Heart left ventricle (tissue), 13 donors: ENCODE measurements at regions not wholly inside any gene's neighbourhood (a gene's known extent, or its start where the extent isn't known, plus 50 kb on each side); places are given as distances from the start of the nearest gene placed in this dataset.

ENCODE experiments used
- POLR2A ChIP-seq, 2 donors: fragments of 450-650 bp; IDR thresholded peaks; one replicate each; pipeline ENCODE4 v1.6.1; 2017; ENCODE audit warnings: antibody characterized with exemption in 2 of 2, mild to moderate bottlenecking in 2 of 2, moderate library complexity in 2 of 2
- TF ChIP-seq, protein P1 (sequence below), 12 donors: fragments of 200-600 bp; sonication (generic) in 4 of 12; IDR thresholded peaks; one replicate each; pipeline versions ENCODE4 v1.5.0 to v1.8.0; 2018 to 2022; ENCODE audit warnings: antibody characterized with exemption in 12 of 12, mild to moderate bottlenecking in 5 of 12
- donor health status: ischemic (EF 13 %, LVEDD 7.1; RV severe dilation, severe dysfunction).
- donor health status: DM: no; HTN: yes; CAD: no.
- donor health status: DM: no; HTN: no; CAD: no.
- donor health status: ischemic (EF 25% LVEDD 6.9; RV normal size, moderate dysfunction).
- donor health status: ischemic (EF 25% LVEDD 5.7; RV mildly dilated, moderate dysfunction).
- donor health status: ischemic (EF 35%, LVEDD 5.7; RV mildly dilated, moderate dysfunction).
- donor health status: nonischemic (EF 11% LVEDD 7.7; RV severe dilation, severe dysfunction).
- donor health status: DM: yes; HTN: yes; CAD: no.
- donor health status: PGD.
- donor health status: ischemic (EF 29% LVEDD 5.4; RV normal size, mild dysfunction).
- donor health status: nonischemic (EF 23%, LVEDD 6.1; RV moderate dilation, normal function).

GRCh38 chr12:100706033-100706432 is 88.5 kb upstream of the ANO4 start:
- TF ChIP-seq, protein P1, sequence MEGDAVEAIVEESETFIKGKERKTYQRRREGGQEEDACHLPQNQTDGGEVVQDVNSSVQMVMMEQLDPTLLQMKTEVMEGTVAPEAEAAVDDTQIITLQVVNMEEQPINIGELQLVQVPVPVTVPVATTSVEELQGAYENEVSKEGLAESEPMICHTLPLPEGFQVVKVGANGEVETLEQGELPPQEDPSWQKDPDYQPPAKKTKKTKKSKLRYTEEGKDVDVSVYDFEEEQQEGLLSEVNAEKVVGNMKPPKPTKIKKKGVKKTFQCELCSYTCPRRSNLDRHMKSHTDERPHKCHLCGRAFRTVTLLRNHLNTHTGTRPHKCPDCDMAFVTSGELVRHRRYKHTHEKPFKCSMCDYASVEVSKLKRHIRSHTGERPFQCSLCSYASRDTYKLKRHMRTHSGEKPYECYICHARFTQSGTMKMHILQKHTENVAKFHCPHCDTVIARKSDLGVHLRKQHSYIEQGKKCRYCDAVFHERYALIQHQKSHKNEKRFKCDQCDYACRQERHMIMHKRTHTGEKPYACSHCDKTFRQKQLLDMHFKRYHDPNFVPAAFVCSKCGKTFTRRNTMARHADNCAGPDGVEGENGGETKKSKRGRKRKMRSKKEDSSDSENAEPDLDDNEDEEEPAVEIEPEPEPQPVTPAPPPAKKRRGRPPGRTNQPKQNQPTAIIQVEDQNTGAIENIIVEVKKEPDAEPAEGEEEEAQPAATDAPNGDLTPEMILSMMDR (IDR thresholded peaks at IDR 0.05): no peak
- no peak for TF ChIP-seq POLR2A (IDR thresholded peaks at IDR 0.05)
